IPS DF 19.7 (cell line): ENCODE measurements at regions not wholly inside any gene's neighbourhood (a gene's known extent, or its start where the extent isn't known, plus 50 kb on each side); places are given as distances from the start of the nearest gene placed in this dataset.

Source experiments
- DNase-seq: peaks from one replicate; pipeline ENCODE4 v3.0.0-alpha.2; 2013; ENCODE audit warnings: low read depth, low spot score

DNA sequence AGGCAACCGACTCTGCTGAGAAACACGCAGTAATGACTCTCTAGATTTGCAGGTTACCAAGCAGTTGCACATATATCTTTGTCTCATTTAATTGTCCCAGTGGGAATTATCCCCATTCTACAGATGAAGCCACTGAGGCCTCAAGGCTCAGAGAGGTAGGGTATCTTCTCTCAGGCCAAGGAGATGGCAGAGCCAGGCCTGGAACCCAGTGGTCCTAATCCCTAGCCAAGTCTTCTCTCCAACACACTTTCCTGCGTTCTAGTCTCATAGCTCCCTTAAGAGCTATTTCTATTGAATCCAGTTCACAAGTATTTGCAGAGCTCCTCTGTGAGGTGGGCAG lies 181.3 kb upstream of the BCOR start:
- no peak for DNase-seq

DNA sequence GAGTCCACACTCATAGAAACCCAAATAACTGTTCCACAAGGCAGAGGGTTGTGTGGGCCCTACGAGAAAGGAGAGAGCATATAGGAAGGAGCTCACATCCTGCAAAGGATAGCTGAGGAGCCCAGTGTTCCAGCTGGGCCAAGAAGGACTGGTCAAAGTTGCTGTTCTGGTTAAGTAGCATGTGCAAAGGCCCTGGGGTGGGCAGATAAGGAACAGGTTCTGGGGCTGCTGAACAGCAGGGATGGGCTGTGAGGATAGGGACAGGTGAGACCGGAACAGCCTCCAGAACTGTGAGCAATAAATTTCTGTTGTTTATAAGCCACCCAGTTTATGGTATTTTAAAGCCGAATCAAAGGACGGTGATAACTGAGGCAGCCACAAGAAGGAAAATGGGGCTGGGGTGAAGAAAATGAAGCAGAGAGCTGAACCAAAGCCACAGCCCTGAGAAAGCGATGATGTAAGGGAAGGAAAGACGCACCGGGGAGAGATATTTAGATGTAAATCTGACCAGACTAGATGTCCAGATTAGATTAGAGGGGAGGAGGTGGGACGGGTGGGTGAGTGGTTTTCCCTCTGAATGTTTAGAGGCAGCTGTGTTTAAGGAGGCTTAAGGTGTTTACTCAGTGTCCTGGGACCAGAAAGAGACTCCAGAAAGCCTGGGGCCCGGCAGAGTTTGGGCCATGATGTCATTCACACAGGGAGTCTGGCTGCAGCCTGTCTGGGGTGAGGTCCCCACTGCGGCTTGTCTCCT lies 180.8 kb upstream of the BCOR start:
- DNase-seq: no peak

DNA sequence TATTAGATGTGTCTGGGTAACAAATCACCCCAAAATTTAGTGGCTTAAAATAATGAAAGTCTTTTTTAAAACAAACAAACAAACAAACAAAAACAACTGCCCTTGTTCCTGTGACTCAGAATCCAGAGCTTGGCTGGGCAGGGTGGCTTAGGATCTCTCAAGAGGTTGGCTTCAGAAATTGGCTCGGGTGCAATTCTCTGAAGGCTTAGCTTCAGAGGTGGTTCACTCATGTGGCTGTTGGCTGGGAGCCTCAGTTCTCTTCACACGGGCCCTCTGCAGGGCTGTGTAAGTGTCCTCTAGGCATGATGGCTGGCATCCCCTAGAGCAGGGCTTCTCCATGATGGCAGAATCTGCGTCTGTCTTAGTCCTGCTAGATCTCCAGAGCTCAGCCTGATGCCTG lies 179.9 kb upstream of the BCOR start:
- DNase-seq: no peak

DNA sequence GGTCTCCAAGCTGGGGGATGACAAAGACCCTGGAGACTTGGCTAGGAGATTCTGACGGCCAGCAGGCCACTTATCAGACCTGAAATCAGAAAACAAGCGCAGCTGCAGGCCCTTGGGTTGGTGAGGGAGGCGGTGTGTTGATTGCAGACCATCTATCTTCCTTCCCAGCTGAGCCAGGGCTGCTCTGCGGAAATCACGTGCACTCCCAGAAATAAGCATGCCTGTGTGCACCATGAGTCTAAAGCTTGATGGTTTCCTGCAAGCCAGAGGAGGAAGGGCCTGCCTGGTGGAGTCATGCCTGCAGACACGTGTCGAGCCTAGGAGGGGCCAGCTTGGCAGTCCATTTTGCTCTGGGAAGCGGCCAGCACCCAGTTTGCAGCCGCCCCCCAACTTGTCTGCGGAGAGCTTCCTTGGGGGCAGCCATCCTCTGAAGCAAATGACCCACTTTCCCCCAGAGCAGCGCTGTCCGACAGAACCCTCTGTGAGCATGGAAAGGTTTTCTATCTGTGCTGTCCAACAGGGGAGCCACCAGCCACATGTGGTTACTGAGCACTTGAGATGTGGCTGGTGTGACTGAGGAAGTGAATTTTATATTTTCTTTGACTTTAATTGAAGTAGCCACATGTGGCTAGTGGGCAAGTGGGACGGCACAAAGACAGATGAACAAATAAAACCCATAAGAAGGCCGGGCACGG lies 175.7 kb upstream of the BCOR start:
- no peak for DNase-seq

DNA sequence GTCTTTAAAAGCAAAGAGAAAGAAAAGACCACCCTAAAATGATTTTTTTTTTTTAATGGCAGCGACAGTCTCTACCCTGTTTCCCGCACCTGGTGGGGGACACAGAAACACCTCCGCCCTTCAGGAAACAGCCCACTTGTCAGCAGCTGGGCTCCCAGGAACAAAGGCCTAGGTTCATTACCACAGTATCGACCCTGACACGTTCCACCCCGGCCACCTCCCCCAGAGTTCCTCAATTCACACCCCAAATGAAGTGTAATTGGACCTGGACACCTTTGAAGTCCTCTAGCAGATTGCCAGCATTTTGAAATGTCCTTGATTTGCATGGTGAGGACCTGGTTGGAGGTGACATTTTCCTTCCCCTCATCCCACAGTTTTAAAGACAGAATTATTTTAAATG lies 175.0 kb upstream of the BCOR start:
- DNase-seq: no peak

DNA sequence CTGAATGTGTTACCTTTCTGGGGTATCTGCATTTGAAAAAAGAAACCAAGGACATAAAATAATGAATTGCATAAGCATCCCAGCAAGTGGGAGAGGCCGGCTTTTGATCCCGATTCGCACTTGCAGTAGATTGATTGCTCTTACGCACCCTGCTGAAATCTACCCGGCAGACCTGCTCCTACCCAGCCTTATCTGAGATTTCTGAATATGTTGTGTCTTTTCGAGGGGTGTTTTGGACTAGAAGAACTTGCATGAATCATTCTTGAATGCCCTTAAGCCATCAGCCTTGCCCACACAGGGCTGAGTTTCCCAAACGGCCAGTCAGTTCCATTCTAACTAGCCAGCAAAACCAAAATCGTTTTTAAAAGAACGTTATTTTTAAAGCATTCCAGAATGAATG lies 174.4 kb upstream of the BCOR start:
- no peak for DNase-seq

DNA sequence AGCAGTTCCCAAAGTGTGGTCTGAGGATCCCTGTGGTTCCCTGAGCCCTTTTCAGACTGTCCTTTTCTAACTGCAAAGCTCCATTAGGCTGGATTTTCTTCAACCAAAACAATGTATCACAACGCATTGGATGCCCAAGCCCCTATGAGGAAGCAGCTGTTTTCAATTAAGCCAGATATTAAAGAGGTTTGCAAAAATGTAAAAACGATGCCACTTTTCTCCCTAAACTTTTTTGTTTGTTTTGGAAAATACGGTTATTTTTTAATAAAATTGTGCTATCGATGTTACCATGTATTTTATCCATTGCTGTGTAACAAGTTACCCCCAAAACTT lies 170.4 kb upstream of the BCOR start:
- DNase-seq: no peak

DNA sequence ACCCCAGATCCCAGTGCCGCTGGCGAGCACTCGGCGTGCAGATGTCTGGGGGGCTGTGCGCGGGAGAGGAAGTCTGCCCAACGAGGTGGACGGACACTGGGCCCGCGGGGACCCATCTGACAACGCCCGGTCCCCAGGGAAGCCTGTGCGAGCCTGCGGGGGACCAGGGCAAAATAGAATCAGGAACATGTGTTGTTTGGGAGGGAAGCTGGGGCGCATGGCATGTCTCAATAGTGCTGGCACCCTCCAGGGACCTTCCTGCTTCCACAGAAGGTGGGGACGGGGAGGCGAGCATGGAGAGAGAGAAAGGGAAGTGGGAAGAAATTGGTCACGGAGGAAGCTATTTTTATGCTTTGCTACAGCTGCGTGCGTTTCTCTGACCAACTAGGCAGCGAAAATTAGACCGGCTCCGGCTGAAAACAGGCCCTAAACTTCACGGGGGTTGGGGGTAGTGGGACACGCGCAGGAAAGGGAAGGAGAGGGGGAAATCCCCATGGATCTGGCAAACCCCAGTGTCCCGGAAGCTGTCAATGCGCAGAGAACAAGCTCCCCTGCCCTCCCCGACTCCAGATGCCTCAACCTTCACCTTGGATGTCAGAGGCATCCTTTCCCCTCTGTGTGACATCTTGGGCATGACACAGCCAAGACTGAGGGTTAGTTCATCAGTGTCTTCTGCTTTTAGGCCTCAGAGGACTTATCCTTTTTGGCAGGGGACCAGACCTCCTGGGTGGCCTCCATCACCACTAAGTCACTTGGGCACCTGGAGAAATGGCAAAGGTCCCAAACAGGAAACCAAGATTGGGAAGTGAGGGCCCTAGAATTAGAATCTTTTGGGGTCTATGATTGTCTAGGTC lies 169.8 kb upstream of the BCOR start:
- no peak for DNase-seq

DNA sequence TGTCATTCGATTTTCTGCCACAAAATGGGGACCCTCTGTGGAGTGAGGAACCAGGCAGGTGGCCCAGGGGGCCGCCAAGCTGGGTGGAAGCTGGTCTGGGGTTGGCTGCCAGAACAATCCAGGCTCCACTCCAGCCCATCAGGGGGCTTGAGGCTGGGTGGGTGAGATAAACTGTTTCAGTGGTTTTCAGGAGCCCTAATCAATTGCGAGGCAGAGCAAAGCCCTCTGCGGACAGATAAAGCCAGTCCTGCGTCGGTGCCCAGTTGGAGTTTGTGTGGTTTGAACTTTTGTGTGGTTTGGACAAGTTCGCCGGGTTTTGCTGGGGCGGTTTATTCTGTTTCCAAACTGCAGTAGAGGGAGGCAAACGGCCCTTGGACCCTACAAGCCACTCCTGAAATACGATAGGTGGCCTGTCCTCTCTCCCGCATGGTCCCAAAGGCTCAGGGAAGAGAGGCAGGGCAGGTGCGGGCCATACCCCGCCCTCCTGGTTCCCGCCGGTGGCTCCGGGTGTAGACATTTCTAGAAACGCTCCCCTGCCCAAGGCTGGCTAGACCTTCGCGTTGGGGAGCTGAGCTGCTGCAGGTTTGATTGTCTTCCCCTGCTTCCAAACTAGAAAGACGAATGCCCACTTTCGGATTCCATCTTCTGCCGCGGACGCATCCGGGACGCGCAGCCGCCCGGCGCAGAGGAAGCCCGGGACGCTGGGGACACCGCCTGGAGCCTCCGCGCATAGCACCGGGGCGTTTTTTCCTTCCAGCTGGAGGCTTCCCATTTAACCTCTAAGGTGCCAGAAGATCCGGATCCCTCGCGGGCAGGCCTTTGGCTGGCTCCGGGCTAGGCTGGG lies 169.0 kb upstream of the BCOR start:
- peak; percentile 17 for DNase-seq

DNA sequence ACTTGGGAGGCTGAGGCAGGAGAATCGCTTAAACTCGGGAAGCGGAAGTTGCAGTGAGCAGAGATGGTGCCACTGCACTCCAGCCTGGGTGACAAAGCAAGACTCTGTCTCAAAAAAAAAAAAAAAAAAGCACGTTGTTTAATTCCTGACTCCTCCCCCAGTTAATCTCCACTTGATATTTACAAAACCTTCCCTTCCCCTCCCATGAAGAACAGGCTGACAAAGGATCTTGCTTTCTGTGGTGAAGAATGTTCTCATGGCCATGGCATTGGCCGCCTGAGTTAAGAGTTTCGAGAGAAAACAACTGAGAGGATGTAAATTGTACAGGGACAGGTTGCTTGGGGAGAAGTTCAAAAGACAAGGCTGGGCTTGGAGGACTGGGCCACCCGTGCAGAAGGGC lies 168.2 kb upstream of the BCOR start:
- no peak for DNase-seq

DNA sequence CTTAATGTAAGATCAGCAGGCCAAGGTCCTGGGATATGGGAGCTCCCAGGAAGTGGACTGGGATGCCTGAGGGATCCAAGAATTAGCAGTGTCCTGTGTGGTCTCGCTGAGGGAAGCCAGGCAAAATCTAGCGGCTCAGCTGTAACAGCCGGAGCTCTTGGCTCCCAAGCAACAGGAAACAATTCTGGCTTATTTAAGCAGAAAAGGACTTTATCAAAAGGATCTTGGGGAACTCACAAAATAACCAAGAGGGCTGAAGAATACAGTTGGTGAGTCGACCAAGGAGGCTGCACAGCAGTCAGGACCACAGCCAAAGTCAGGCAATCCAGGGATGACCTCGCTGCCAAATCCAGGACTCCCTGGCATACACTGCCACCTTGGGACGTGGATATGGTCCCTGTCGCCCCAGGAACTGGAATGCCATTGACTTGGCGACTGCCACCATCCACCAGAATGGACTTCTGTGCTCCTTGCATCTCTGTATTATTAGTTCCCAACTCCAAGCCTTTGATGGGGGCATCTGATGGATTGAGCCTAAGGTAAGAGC lies 165.3 kb upstream of the BCOR start:
- DNase-seq: no peak

DNA sequence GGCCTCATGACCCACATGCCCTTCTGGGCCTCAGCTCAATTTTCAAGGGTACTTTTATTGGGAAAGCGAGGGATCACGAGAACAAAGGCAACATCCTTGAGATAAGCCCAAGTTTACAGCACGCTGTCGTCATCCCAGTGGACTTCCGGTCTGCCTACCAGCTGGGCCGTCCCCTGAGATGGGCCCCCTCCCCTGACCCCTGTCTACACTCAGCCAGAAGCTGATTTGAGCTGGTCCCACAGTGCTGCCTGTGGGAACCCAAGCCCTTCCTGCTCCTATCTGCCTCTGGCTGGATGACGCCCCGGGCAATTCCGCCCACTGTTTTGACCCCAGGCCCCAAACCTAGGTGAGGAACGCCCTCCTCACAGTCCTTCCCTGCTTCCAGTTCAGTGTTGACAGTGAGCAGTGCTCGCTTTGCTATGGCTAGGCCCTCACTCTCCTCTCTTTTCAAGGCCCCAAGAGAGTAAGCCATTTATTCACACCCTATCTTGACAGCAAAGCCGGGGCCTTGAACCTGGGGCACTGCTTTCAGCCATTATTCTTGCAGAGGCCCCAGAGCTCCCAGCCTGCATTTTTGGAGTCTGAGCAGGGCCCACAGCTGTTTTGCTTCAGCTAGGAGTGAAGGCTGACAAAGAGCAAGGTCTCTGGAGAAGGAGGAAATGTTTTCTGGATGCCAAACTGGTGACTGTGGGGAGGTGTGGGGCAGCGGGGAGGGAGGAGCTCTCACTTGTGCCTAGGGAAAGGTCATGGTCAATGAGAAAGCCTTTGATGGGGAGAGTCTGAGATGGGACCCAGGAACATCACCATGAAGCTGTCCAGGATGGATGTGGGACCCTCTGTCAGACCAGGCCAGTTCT lies 164.6 kb upstream of the BCOR start:
- no peak for DNase-seq

DNA sequence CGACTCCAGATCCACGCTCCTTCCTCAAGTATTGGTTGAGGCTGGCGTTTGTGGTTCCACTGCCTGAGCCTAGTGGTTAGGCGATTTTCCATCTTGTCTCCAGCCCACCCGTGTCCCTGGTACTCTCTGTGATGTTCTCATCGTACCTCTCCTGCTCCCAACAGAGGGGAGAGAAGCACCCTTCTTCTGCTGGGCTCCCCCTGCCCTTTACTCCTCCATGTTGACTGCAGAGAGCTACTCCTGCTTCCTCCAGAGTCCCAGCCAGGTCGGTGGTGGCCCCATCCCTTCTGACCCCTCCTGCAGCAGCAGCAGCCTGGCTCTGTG lies 164.0 kb upstream of the BCOR start:
- DNase-seq: no peak

DNA sequence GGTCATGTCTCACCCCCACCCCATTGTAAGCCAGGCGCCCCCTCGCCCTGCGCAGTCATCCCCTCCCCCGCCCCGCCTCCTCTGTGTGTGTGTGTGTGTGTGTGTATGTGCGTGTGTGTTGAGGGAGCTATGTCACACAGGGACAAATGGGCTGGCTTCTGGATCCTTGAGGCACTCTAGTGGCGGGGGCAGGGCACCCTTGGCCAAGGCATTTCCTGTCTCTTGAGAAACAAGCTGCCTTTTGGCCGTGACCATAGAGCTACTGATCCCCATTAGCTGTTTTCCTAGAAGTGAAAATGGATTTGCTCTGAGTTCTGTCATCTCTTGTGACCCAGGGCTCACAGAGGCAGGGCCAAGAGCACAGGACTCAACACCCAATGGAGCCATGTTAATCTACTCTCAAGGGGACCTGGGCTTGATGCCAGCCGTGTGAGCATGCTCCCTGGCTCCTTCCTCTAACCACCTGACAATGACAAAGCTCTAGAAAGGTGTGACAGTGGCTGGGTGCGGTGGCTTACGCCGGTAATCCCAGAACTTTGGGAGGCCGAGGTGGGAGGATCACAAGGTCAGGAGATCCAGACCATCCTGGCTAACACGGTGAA lies 162.5 kb upstream of the BCOR start:
- no peak for DNase-seq

DNA sequence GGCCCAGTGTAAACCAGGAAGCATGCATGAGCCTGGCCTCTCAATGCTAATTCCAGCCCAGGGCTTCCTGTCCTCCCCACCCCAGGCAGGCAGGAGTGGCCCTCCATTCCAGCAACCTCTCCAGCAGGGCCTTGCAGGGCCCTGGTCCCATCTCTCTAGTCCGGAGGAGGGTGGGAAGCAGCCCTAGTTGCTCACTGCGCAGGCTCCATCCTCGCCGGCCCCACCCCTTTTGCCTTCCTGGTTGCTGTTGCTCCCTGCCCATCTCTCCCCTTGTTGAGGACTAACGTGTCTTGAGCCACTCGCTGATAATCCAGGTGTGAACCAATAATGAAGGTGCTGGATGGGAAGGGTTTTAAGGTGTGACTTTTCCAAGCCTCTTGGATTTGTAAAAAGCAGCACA lies 161.2 kb upstream of the BCOR start:
- DNase-seq: no peak

DNA sequence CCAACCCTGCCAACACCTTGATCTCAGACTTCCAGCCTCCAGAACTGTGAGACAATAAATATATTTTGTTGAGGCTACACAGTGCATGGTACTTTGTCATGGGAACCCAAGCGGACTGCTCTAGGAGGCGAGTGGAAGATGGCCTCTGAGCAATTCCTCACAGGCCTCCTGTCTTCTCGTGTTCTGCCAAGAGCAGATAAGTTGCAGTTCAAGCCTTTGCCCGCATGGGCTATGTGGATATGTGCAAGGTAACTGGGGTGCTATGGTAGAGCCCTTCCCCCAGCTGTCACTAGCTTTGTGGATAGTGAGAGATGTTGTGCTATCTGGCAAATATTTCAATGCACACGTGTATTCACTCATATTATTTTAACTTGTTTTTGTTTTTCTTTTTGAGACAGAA lies 156.0 kb upstream of the BCOR start:
- DNase-seq: no peak

DNA sequence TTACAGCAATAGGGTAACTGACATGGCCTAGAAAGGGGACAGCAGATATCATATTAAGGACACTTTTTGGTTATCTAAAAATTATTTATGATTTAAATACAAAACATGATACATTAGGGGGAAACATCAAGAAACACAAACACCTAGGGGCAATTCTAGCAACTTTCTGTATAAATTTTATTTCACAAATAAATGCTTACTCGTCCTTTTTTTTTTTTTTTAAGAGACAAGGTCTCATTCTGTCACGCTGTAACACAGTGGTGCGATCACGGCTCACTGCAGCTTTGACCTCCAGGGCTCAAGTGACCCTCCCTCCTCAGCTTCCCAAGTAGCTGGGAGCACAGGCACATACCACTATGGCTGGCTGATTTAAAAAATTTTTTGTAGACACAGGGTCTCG lies 151.8 kb upstream of the BCOR start:
- no peak for DNase-seq

DNA sequence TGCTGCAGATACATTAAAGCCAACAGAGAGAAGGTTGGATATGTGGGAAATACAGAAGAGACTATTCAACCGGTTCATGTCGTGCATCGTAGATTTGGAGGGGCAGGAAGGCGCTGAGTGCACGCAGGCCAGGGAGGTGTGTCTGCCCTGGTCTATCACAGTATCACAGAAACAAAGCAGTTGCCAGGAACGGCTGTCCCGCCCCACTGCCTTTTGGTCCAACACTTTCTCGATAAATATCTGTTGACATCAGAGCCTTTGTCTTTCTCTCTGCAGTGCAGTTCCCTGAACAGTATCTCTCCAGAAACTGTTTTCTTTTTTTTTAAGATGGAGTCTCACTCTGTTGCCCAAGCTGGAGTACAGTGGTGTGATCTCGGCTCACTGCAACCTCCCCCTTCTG lies 151.1 kb upstream of the BCOR start:
- no peak for DNase-seq

DNA sequence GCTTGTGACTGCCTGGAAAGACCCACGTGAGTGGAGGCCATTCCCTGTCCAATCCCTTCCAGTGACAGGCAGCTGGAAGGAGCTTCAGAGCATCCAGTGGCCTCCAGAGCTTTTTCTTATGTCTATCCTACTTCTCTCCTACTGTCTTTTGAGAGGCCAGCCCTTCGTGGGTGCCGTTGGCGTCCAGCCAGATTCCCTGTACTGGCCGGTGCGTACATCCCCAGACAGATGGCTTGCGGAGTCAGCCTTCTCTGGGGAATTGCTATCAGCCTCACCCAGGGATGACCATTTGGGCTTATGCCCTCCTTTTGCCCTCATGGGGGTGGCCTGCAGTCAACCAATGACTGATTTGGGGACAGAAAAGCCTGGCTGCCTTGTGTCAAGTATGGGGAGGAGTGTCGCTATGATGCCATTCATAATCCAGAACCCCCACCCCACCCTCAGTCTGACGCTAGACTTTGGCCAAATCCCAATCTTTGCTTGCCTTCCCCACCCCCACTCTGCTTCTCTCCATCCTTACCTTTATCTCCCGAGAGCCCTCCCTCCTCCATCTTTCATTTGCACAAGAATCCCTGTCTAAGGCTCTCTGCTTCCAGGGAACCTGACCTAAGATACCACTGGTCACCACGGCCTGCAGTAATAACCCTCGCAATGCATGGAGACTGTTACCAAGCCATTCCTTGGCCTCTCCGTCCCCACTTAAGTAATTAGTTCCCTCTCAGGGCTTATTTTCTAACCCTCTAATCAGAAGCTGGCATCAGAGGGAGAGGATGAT lies 150.3 kb upstream of the BCOR start:
- DNase-seq: no peak

DNA sequence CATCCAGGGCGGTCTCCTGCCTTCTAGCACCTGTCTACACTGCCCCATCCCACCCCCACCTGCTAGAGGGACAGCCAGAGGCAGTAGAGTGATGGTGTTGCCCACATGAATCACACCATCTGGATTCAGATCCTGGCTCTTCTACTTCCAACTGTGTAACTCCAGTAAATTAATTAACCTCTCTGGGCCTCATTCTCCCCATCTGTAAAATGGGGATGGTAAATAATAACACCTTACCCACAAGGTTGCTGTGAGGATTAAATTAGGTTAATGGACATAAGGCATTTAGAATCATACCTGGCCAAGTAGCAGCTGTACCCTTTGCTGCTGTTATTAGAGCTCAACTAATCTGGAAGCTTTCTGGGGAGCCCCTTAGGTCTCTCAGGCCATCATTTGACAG lies 149.6 kb upstream of the BCOR start:
- no peak for DNase-seq
